Gastroesophageal sphincter (tissue), 3 donors: ENCODE measurements at regions not wholly inside any gene's neighbourhood (a gene's known extent, or its start where the extent isn't known, plus 50 kb on each side); places are given as distances from the start of the nearest gene placed in this dataset.

ENCODE experiments used
- CTCF ChIP-seq, 4 experiments: fragments of 200-600 bp in 2 of 4; fragments of 450-650 bp in 2 of 4; sonication (generic) in 1 of 4; IDR thresholded peaks; one replicate each; pipeline ENCODE4 v1.5.1; 2017 to 2019; ENCODE audit warnings: antibody characterized with exemption in 4 of 4, mild to moderate bottlenecking in 2 of 4, moderate library complexity in 2 of 4
- POLR2A ChIP-seq, 2 donors: fragments of 450-650 bp; IDR thresholded peaks; one replicate each; pipeline ENCODE4 v1.6.1; 2017; ENCODE audit warnings: antibody characterized with exemption in 2 of 2, mild to moderate bottlenecking in 2 of 2, moderate library complexity in 1 of 2

DNA sequence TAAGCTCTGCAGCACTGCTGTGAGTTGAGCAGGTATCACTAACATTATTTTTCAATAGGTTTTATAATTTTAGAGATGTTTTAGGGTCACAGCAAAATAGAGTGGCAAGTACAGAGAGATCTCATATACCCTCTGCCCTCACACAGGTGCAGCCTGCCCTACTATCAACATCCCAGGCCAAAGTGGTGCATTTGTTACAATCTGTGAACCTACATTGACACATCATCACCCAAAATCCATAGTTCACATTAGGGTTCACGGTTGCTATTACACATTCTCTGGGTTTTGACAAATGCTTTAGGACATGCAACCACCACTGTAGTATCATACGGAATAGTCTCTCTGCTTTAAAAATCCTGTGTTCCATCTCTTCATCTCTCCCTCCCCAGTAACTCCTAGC, 173.1 kb downstream of the DHX15 start:
- TF ChIP-seq POLR2A (IDR thresholded peaks at IDR 0.05): no peak
- TF ChIP-seq CTCF (IDR thresholded peaks at IDR 0.05): no peak
